Upper lobe of left lung (tissue), 4 donors: ENCODE measurements at regions not wholly inside any gene's neighbourhood (a gene's known extent, or its start where the extent isn't known, plus 50 kb on each side); places are given as distances from the start of the nearest gene placed in this dataset.

Experiments
- EP300 ChIP-seq, 4 donors: sonication (generic); formaldehyde crosslinking; IDR thresholded peaks; one replicate each; pipeline ENCODE4 v1.5.1; 2017; ENCODE audit warnings: antibody characterized with exemption in 4 of 4, control low read depth in 2 of 4
- POLR2A ChIP-seq, 4 donors: fragments of 450-650 bp; IDR thresholded peaks; one replicate each; pipeline ENCODE4 v1.5.1; 2016 to 2017; ENCODE audit warnings: antibody characterized with exemption in 4 of 4, mild to moderate bottlenecking in 2 of 4
- POLR2AphosphoS5 ChIP-seq, 2 donors: sonication (generic); formaldehyde crosslinking; IDR thresholded peaks; one replicate each; pipeline ENCODE4 v1.5.1; 2017; ENCODE audit warnings: antibody characterized with exemption in 2 of 2
- TF ChIP-seq, protein P1 (sequence below), 6 experiments: fragments of 450-650 bp in 4 of 6; fragments of 200-600 bp in 2 of 6; sonication (generic) in 2 of 6; IDR thresholded peaks; one replicate each; pipeline ENCODE4 v1.5.1; 2016 to 2019; ENCODE audit warnings: antibody characterized with exemption in 6 of 6

DNA sequence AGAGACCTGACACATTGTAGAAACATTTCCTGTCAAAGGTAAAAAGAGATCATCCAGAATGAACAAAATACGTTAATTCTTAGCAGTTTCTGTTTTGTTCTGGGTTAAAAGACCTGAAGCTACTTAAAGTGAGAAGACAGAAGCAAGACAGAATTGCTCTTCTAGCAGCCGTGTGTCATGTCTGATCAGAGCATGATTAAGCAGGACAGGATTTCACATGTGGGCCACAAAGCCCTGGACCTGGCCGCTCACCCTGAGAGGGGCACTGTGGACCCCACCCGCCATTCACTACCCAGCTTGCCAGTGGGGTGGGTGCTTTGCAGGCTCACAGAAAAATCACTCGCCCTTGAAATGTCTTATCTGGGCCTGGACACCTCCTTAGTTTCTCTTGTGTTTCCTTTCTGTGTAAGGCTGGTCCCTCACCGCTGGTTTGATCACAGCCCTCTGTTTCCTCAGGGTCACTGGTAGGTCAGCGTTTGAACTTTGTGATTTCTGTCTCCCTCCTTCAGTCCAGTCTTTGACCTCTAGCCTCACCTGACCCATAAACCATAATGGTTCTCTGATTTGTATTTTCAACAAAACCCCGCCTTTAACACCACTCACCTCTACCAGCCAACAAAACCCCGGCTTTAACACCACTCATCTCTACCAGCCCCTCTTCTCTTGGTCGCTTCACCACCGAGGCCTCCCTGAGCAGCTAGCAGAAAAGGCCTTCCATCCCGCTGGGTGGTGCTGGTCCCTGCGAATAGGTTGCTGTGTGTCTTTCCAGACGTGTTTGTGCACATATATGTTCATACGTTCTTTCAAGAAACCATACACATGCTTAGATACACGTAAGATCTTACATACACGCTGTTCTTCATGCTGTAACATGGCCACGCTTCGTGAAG lies 185.0 kb downstream of the OR4M2 start:
- TF ChIP-seq POLR2A (IDR thresholded peaks at IDR 0.05): no peak
- TF ChIP-seq, protein P1, sequence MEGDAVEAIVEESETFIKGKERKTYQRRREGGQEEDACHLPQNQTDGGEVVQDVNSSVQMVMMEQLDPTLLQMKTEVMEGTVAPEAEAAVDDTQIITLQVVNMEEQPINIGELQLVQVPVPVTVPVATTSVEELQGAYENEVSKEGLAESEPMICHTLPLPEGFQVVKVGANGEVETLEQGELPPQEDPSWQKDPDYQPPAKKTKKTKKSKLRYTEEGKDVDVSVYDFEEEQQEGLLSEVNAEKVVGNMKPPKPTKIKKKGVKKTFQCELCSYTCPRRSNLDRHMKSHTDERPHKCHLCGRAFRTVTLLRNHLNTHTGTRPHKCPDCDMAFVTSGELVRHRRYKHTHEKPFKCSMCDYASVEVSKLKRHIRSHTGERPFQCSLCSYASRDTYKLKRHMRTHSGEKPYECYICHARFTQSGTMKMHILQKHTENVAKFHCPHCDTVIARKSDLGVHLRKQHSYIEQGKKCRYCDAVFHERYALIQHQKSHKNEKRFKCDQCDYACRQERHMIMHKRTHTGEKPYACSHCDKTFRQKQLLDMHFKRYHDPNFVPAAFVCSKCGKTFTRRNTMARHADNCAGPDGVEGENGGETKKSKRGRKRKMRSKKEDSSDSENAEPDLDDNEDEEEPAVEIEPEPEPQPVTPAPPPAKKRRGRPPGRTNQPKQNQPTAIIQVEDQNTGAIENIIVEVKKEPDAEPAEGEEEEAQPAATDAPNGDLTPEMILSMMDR (IDR thresholded peaks at IDR 0.05): no peak
- no peak for TF ChIP-seq POLR2AphosphoS5 (IDR thresholded peaks at IDR 0.05)
- TF ChIP-seq EP300 (IDR thresholded peaks at IDR 0.05): no peak
